H9 (cell line): ENCODE measurements at regions not wholly inside any gene's neighbourhood (a gene's known extent, or its start where the extent isn't known, plus 50 kb on each side); places are given as distances from the start of the nearest gene placed in this dataset.

ENCODE experiments used
- DNase-seq: peaks from one replicate; pipeline ENCODE4 v3.0.0-alpha.2; 2017
- H2AFZ ChIP-seq: one replicate; pipeline ENCODE4 v1.6.1; 2013; ENCODE audit warnings: mild to moderate bottlenecking, low read length, control low read depth, moderate library complexity
- H2AK5ac ChIP-seq: 2 replicates; pipeline ENCODE4 v1.6.1; 2013; ENCODE audit warnings: low read length, control low read depth, mixed read lengths; ENCODE audit not compliant: insufficient read length
- H2BK120ac ChIP-seq: one replicate; pipeline ENCODE4 v1.6.1; 2013; ENCODE audit warnings: low read depth, mild to moderate bottlenecking, low read length, control low read depth, inconsistent platforms; ENCODE audit not compliant: poor library complexity, severe bottlenecking
- H2BK12ac ChIP-seq: 2 replicates; pipeline ENCODE4 v1.6.1; 2013; ENCODE audit warnings: low read length, control low read depth, mixed read lengths, low read depth; ENCODE audit not compliant: insufficient read length
- H2BK15ac ChIP-seq: 2 replicates; pipeline ENCODE4 v1.6.1; 2013; ENCODE audit warnings: low read depth, low read length, control low read depth
- H2BK20ac ChIP-seq: one replicate; pipeline ENCODE4 v1.6.1; 2013; ENCODE audit warnings: low read depth, mild to moderate bottlenecking, low read length, control low read depth, inconsistent platforms; ENCODE audit not compliant: poor library complexity, severe bottlenecking
- H2BK5ac ChIP-seq: 2 replicates; pipeline ENCODE4 v1.6.1; 2013; ENCODE audit warnings: low read length, control low read depth, mixed read lengths; ENCODE audit not compliant: insufficient read length
- H3K14ac ChIP-seq: 2 replicates; pipeline ENCODE4 v1.6.1; 2013; ENCODE audit warnings: low read length, control low read depth; ENCODE audit not compliant: insufficient read depth
- H3K18ac ChIP-seq: 2 replicates; pipeline ENCODE4 v1.6.1; 2013; ENCODE audit warnings: low read depth, mild to moderate bottlenecking, mixed read lengths, low read length, control low read depth; ENCODE audit not compliant: insufficient read length
- H3K23ac ChIP-seq: 2 replicates; pipeline ENCODE4 v1.6.1; 2013; ENCODE audit warnings: low read length, control low read depth, mixed read lengths, low read depth; ENCODE audit not compliant: insufficient read length
- H3K23me2 ChIP-seq: 2 replicates; pipeline ENCODE4 v1.6.1; 2013; ENCODE audit warnings: low read depth, mild to moderate bottlenecking, mixed read lengths, low read length, control low read depth; ENCODE audit not compliant: insufficient read length, poor library complexity, severe bottlenecking
- H3K27ac ChIP-seq: 2 replicates; pipeline ENCODE4 v1.5.1; 2013; ENCODE audit warnings: low read length, control low read depth, mixed read lengths, low read depth; ENCODE audit not compliant: insufficient read length
- H3K27me3 ChIP-seq: 2 replicates; pipeline ENCODE4 v1.6.1; 2013; ENCODE audit warnings: low read length, control low read depth, inconsistent platforms; ENCODE audit not compliant: insufficient read depth
- H3K4ac ChIP-seq: 2 replicates; pipeline ENCODE4 v1.6.1; 2013; ENCODE audit warnings: low read depth, mild to moderate bottlenecking, control low read depth, inconsistent platforms, low read length, moderate library complexity
- H3K4me1 ChIP-seq: 2 replicates; pipeline ENCODE4 v1.6.1; 2013; ENCODE audit warnings: low read length, control low read depth, inconsistent platforms; ENCODE audit not compliant: insufficient read depth
- H3K4me2 ChIP-seq: 2 replicates; pipeline ENCODE4 v1.6.1; 2013; ENCODE audit warnings: low read length, control low read depth, mixed read lengths; ENCODE audit not compliant: insufficient read length, insufficient read depth
- H3K56ac ChIP-seq: 2 replicates; pipeline ENCODE4 v1.6.1; 2013; ENCODE audit warnings: low read depth, mild to moderate bottlenecking, mixed read lengths, low read length, control low read depth; ENCODE audit not compliant: insufficient read length
- H3K79me1 ChIP-seq: 2 replicates; pipeline ENCODE4 v1.6.1; 2013; ENCODE audit warnings: low read depth, mild to moderate bottlenecking, moderate library complexity, low read length, control low read depth, inconsistent platforms; ENCODE audit not compliant: insufficient read depth, poor library complexity, severe bottlenecking
- H3K79me2 ChIP-seq: 2 replicates; pipeline ENCODE4 v1.6.1; 2013; ENCODE audit warnings: low read length, control low read depth, inconsistent platforms; ENCODE audit not compliant: insufficient read depth
- H3K9ac ChIP-seq: 2 replicates; pipeline ENCODE4 v1.6.1; 2013; ENCODE audit warnings: low read length, control low read depth, mixed read lengths; ENCODE audit not compliant: insufficient read length; ENCODE audit errors: extremely low read depth
- H3K9me3 ChIP-seq: one replicate; pipeline ENCODE4 v1.6.1; 2013; ENCODE audit warnings: low read depth, low read length, inconsistent platforms; ENCODE audit not compliant: control insufficient read depth
- H3T11ph ChIP-seq: one replicate; pipeline ENCODE4 v1.6.1; 2013; ENCODE audit warnings: mild to moderate bottlenecking, low read length, control low read depth, inconsistent platforms
- H4K20me1 ChIP-seq: one replicate; pipeline ENCODE4 v1.6.1; 2013; ENCODE audit not compliant: control insufficient read depth, insufficient read length, insufficient read depth
- H4K5ac ChIP-seq: 2 replicates; pipeline ENCODE4 v1.6.1; 2013; ENCODE audit warnings: low read depth, mild to moderate bottlenecking, mixed read lengths, low read length, control low read depth; ENCODE audit not compliant: insufficient read length
- H4K8ac ChIP-seq: replicated peaks from 2 replicates; pipeline ENCODE4 v1.6.1; 2013; ENCODE audit warnings: low read length, control low read depth, mixed read lengths, low read depth; ENCODE audit not compliant: insufficient read length
- H4K91ac ChIP-seq: 2 replicates; pipeline ENCODE4 v1.6.1; 2013; ENCODE audit warnings: low read depth, mild to moderate bottlenecking, moderate library complexity, mixed read lengths, low read length, control low read depth; ENCODE audit not compliant: insufficient read length
- H3K27ac Mint-ChIP-seq, 3 experiments: 2 replicates in 2 of 3; 3 replicates in 1 of 3; pipeline ENCODE4 v1.8.0; 2020 to 2021; ENCODE audit warnings: mixed read lengths in 3 of 3, mild to moderate bottlenecking in 1 of 3, moderate library complexity in 1 of 3
- H3K27me3 Mint-ChIP-seq: 2 replicates; pipeline ENCODE4 v1.8.0; 2021; ENCODE audit warnings: low read depth, mild to moderate bottlenecking, moderate library complexity, mixed read lengths
- H3K36me3 Mint-ChIP-seq, 3 experiments: 2 replicates in 2 of 3; 3 replicates in 1 of 3; pipeline ENCODE4 v1.8.0; 2020 to 2021; ENCODE audit warnings: low read depth in 3 of 3, mixed read lengths in 3 of 3; ENCODE audit not compliant: insufficient read depth in 1 of 3
- H3K4me1 Mint-ChIP-seq, 2 experiments: 2 replicates each; pipeline ENCODE4 v1.8.0; 2020; ENCODE audit warnings: mixed read lengths in 2 of 2
- H3K4me3 Mint-ChIP-seq, 2 experiments: 2 replicates in 1 of 2; 3 replicates in 1 of 2; pipeline ENCODE4 v1.8.0; 2020 to 2021; ENCODE audit warnings: mild to moderate bottlenecking in 2 of 2, mixed read lengths in 2 of 2, moderate library complexity in 1 of 2
- H3K9me3 Mint-ChIP-seq, 2 experiments: 2 replicates in 1 of 2; 3 replicates in 1 of 2; pipeline ENCODE4 v1.8.0; 2020; ENCODE audit warnings: mild to moderate bottlenecking in 2 of 2, mixed read lengths in 2 of 2, moderate library complexity in 1 of 2
- CTCF ChIP-seq: fragments of 200-600 bp; sonication (generic); conservative IDR thresholded peaks from 3 replicates; pipeline ENCODE4 v1.8.0; 2021; ENCODE audit warnings: antibody characterized with exemption, mild to moderate bottlenecking
- WGBS: extraction: QIAGEN DNeasy Blood & Tissue Kit; methylation state at CpG from one replicate; pipeline ENCODE4 v1.1.7; 2013; ENCODE audit warnings: missing lambda C conversion rate, low lambda C conversion rate, mixed read lengths; ENCODE audit not compliant: insufficient read length; ENCODE audit errors: extremely low coverage; 5-methylcytosine and 5-hydroxymethylcytosine counted together

DNA sequence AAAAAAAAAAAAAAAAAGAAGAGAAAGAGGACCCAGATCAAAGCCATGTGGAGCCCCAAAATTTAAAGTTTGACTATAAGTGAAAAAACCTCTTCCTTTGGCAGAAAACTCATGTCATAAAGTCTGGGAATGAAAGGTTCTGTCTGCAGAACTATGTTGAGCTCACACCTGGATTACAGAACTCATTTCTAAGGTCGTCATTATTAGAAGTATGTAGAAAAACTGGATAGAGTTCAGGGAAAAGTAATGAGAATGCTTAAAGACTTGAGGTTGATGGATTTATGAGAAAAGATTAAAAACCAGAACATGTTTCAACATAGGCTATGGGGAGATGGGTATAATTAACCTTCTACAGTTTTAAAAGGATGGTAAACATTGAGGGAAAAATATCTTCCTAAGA lies 90.7 kb upstream of the COL11A1 start:
- Mint-ChIP-seq H3K36me3 (no peaks in the 10 kb centered on the region), H3K9me3 (no peaks in the 10 kb centered on the region), H3K27me3 (no peaks in the 10 kb centered on the region), H3K4me3 (no peak overlapping the region), H3K27ac (no peak overlapping the region), H3K4me1 (no peaks in the 10 kb centered on the region)
- Histone ChIP-seq H2AK5ac (no peak overlapping the region), H3T11ph (no peak overlapping the region), H3K23me2 (no peaks in the 10 kb centered on the region), H3K4me1 (no peaks in the 10 kb centered on the region), H3K27ac (no peak overlapping the region), H4K5ac (no peak overlapping the region), H3K4ac (no peak overlapping the region), H3K79me1 (no peaks in the 10 kb centered on the region), H2BK15ac (no peak overlapping the region), H3K79me2 (no peaks in the 10 kb centered on the region), H4K20me1 (no peaks in the 10 kb centered on the region), H4K8ac (no peak overlapping the region), H2BK5ac (no peak overlapping the region), H3K23ac (no peak overlapping the region), H3K9ac (no peak overlapping the region), H2AFZ (no peak overlapping the region), H2BK20ac (no peak overlapping the region), H2BK12ac (no peak overlapping the region), H4K91ac (no peak overlapping the region), H3K9me3 (no peaks in the 10 kb centered on the region), H3K14ac (no peak overlapping the region), H3K56ac (no peak overlapping the region), H3K4me2 (no peak overlapping the region), H3K27me3 (no peaks in the 10 kb centered on the region), H3K18ac (no peak overlapping the region), H2BK120ac (no peak overlapping the region)
- no peak for TF ChIP-seq CTCF
- DNase-seq, result no peak
- no CpG with 5 or more reads among the region's 1 CpG for WGBS
